ENCODE measurements at regions not wholly inside any gene's neighbourhood (a gene's known extent, or its start where the extent isn't known, plus 50 kb on each side); places are given as distances from the start of the nearest gene placed in this dataset.
"Not testable (repeated sequence)": the region's sequence is repeated elsewhere in the genome, so short reads cannot be mapped to it uniquely, and the experiment has no call there.

GRCh38 chr2:188698151-188698550 lies 276.0 kb upstream of the COL3A1 start:
- TF ChIP-seq ZBTB43 (CRISPR knock-in tag; IDR thresholded peaks at IDR 0.05); SMAD3 (CRISPR knock-in tag; IDR thresholded peaks at IDR 0.05; ENCODE audit: borderline replicate concordance); CTCF (IDR thresholded peaks at IDR 0.05); ATF1 (CRISPR knock-in tag; IDR thresholded peaks at IDR 0.05); ETV6 (CRISPR knock-in tag; IDR thresholded peaks at IDR 0.05); NFYB (CRISPR knock-in tag; conservative IDR thresholded peaks at IDR 0.05; ENCODE audit: low read depth); IRF2 (CRISPR knock-in tag; IDR thresholded peaks at IDR 0.05; ENCODE audit: borderline replicate concordance, low read depth); MAX (CRISPR knock-in tag; IDR thresholded peaks at IDR 0.05); ESRRA (CRISPR knock-in tag; IDR thresholded peaks at IDR 0.05; ENCODE audit: borderline replicate concordance); ARID4B (CRISPR knock-in tag; IDR thresholded peaks at IDR 0.05; ENCODE audit: borderline replicate concordance); NR1H2 (CRISPR knock-in tag; IDR thresholded peaks at IDR 0.05); TCF7 (CRISPR knock-in tag; IDR thresholded peaks at IDR 0.05; ENCODE audit: low read depth); NR2C2 (CRISPR knock-in tag; IDR thresholded peaks at IDR 0.05): not testable (repeated sequence)
- TF ChIP-seq, protein P1, sequence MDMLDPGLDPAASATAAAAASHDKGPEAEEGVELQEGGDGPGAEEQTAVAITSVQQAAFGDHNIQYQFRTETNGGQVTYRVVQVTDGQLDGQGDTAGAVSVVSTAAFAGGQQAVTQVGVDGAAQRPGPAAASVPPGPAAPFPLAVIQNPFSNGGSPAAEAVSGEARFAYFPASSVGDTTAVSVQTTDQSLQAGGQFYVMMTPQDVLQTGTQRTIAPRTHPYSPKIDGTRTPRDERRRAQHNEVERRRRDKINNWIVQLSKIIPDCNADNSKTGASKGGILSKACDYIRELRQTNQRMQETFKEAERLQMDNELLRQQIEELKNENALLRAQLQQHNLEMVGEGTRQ (CRISPR knock-in tag; IDR thresholded peaks at IDR 0.05), result not testable (repeated sequence)

All from WTC11 (cell line).